Heart right ventricle (tissue), 16 donors: ENCODE measurements at regions not wholly inside any gene's neighbourhood (a gene's known extent, or its start where the extent isn't known, plus 50 kb on each side); places are given as distances from the start of the nearest gene placed in this dataset.
A peak's percentile ranks its signal among the peaks of the same experiment; 100 is the strongest.

Source experiments
- ATAC-seq, 8 donors: fragments of 200-7000 bp; cut with Tn5 transposase; one replicate each; pipeline ENCODE4 v1.9.1; 2020; ENCODE audit warnings: mild to moderate bottlenecking in 8 of 8, moderate library complexity in 8 of 8, moderate number of reproducible peaks in 1 of 8
- DNase-seq, 2 donors: peaks; one replicate each; pipeline ENCODE4 v3.0.0-alpha.2; 2020
- H3K27ac ChIP-seq, 10 donors: fragments of 200-600 bp; sonication (generic) in 2 of 10; one replicate each; pipeline versions ENCODE4 v1.5.0 to v1.8.0; 2020 to 2022; ENCODE audit warnings: mild to moderate bottlenecking in 3 of 10
- H3K27me3 ChIP-seq, 7 donors: fragments of 200-600 bp; one replicate each; pipeline ENCODE4 v1.8.0; 2021 to 2022; ENCODE audit warnings: mild to moderate bottlenecking in 2 of 7
- H3K36me3 ChIP-seq, 9 donors: fragments of 200-600 bp; sonication (generic) in 1 of 9; one replicate each; pipeline versions ENCODE4 v1.5.0 to v1.8.0; 2020 to 2022; ENCODE audit warnings: mild to moderate bottlenecking in 2 of 9
- H3K4me1 ChIP-seq, 9 donors: fragments of 200-600 bp; sonication (generic) in 1 of 9; one replicate each; pipeline versions ENCODE4 v1.5.0 to v1.8.0; 2020 to 2022; ENCODE audit warnings: mild to moderate bottlenecking in 4 of 9
- H3K4me3 ChIP-seq, 10 donors: fragments of 200-600 bp; sonication (generic) in 2 of 10; one replicate each; pipeline versions ENCODE4 v1.5.0 to v1.8.0; 2020 to 2022; ENCODE audit warnings: mild to moderate bottlenecking in 7 of 10, moderate library complexity in 2 of 10
- H3K9me3 ChIP-seq, 11 donors: fragments of 200-600 bp in 10 of 11; sonication (generic) in 2 of 11; one replicate each; pipeline versions ENCODE4 v1.5.0 to v1.8.0; 2013 to 2022; ENCODE audit warnings: mild to moderate bottlenecking in 2 of 11, control low read depth in 1 of 11, moderate library complexity in 1 of 11
- CTCF ChIP-seq, 9 donors: fragments of 200-600 bp; sonication (generic) in 2 of 9; IDR thresholded peaks; one replicate each; pipeline versions ENCODE4 v1.5.0 to v1.8.0; 2021 to 2022; ENCODE audit warnings: antibody characterized with exemption in 9 of 9, mild to moderate bottlenecking in 5 of 9, moderate library complexity in 1 of 9
- WGBS, 2 donors: extraction: QIAGEN DNeasy Blood & Tissue Kit; methylation state at CpG; one replicate each; pipeline ENCODE4 v1.1.7; 2013; ENCODE audit warnings: inconsistent platforms in 1 of 2; 5-methylcytosine and 5-hydroxymethylcytosine counted together
- intact Hi-C, 10 donors: fragments of 100-400 bp; cut with DNase I; formaldehyde crosslinking; loops; one replicate each; pipeline versions ENCODE4 v1.11.1 to v1.14.2; 2022
- donor health status: Arrhythmogenic right ventricular cardiomyopathy.
- donor health status: ischemic (EF 13 %, LVEDD 7.1; RV severe dilation, severe dysfunction).
- donor health status: healthy with polysubstance abuse.
- donor health status: DM: no; HTN: yes; CAD: no.
- donor health status: DM: no; HTN: no; CAD: no.
- donor health status: ischemic (EF 25% LVEDD 6.9; RV normal size, moderate dysfunction).
- donor health status: ischemic (EF 25% LVEDD 5.7; RV mildly dilated, moderate dysfunction).
- donor health status: healthy.
- donor health status: DM: yes; HTN: yes; CAD: no.
- donor health status: Ischemic cardiomyopathy.
- donor health status: ischemic (EF 35%, LVEDD 5.7; RV mildly dilated, moderate dysfunction).
- donor health status: nonischemic (EF 11% LVEDD 7.7; RV severe dilation, severe dysfunction).
- donor health status: DM: yes; HTN: yes; CAD: no.
- donor health status: PGD.
- donor health status: ischemic (EF 29% LVEDD 5.4; RV normal size, mild dysfunction).
- donor health status: nonischemic (EF 23%, LVEDD 6.1; RV moderate dilation, normal function).

GRCh38 chr4:121510341-121510874 is 129.6 kb upstream of the QRFPR start:
- Histone ChIP-seq H3K4me1 (no peaks in the 10 kb centered on the region), H3K9me3 (no peaks in the 10 kb centered on the region), H3K27ac (no peak overlapping the region), H3K27me3 (no peaks in the 10 kb centered on the region), H3K36me3 (no peaks in the 10 kb centered on the region), H3K4me3 (no peak overlapping the region)
- DNase-seq (no peak), ATAC-seq (no peak)
- TF ChIP-seq CTCF (IDR thresholded peaks at IDR 0.05): no peak
- 81 to 82% methylated on average over 2 of the region's 2 CpGs for WGBS, 2 donors
- intact Hi-C loops: no loop called here

GRCh38 chr4:121485190-121485804 is 104.5 kb upstream of the QRFPR start:
- no peak for TF ChIP-seq CTCF (IDR thresholded peaks at IDR 0.05)
- WGBS, 2 donors: 91 to 95% methylated on average over 4 of the region's 4 CpGs
- intact Hi-C loops: loop anchor here in 5 of 10 donors (2.0 to 10.0 kb wide), 5 partner anchors 167 to 240 kb away; no protein-coding TSS in a partner anchor
- Histone ChIP-seq H3K4me3 (no peak overlapping the region), H3K9me3 (no peaks in the 10 kb centered on the region), H3K4me1 (no peaks in the 10 kb centered on the region), H3K27me3 (no peaks in the 10 kb centered on the region), H3K27ac (no peak overlapping the region), H3K36me3 (no peaks in the 10 kb centered on the region)
- DNase-seq (no peak), ATAC-seq (no peak)

GRCh38 chr4:121484633-121485032 is 103.8 kb upstream of the QRFPR start:
- H3K9me3 ChIP-seq: peaks cover 0 to 4% (median 0%) of the 10 kb centered on the region in 11 donors
- peak in 7 of 8 donors; percentile 53 to 87 (median 73) for ATAC-seq
- no peak for DNase-seq
- no peaks in the 10 kb centered on the region for H3K36me3 ChIP-seq
- peak; percentile 35 to 76 (median 63) for TF ChIP-seq CTCF (IDR thresholded peaks at IDR 0.05)
- intact Hi-C loops: loop anchor here in 8 of 10 donors (2.0 to 10.0 kb wide), 6 partner anchors 168 to 240 kb away; no protein-coding TSS in a partner anchor
- no peak overlapping the region for H3K4me3 ChIP-seq
- H3K27me3 ChIP-seq: no peaks in the 10 kb centered on the region
- WGBS, 2 donors: 3 to 6% methylated on average over 1 of the region's 1 CpG
- no peak overlapping the region for H3K27ac ChIP-seq
- H3K4me1 ChIP-seq: no peaks in the 10 kb centered on the region

GRCh38 chr4:121479808-121480207 is 99.0 kb upstream of the QRFPR start:
- Histone ChIP-seq H3K4me1 (no peaks in the 10 kb centered on the region), H3K4me3 (no peak overlapping the region), H3K27ac (no peak overlapping the region), H3K9me3 (peaks cover 0 to 8% (median 0%) of the 10 kb centered on the region in 11 donors), H3K36me3 (no peaks in the 10 kb centered on the region), H3K27me3 (no peaks in the 10 kb centered on the region)
- 73 to 76% methylated on average over 1 of the region's 1 CpG for whole genome bisulfite sequencing, 2 donors
- TF ChIP-seq CTCF (IDR thresholded peaks at IDR 0.05): no peak
- intact Hi-C loops: loop anchor here in 5 of 10 donors (5.0 to 10.0 kb wide), 4 partner anchors 172 to 245 kb away; no protein-coding TSS in a partner anchor
- ATAC-seq (no peak), DNase-seq (no peak)
